ENCODE measurements at regions not wholly inside any gene's neighbourhood (a gene's known extent, or its start where the extent isn't known, plus 50 kb on each side); places are given as distances from the start of the nearest gene placed in this dataset.

GRCh38 chr5:110085826-110086225 lies 396.1 kb downstream of the MAN2A1 start:
- DNase-seq = no peak

- DNase-seq = no peak
Measured at GRCh38 chr5:110086658-110087388, 397.1 kb downstream of the MAN2A1 start.

GRCh38 chr5:110087829-110088228 lies 398.1 kb downstream of the MAN2A1 start:
- no peak for DNase-seq

- DNase-seq = no peak
Measured at GRCh38 chr5:110088676-110089436, 399.1 kb downstream of the MAN2A1 start.

- DNase-seq = no peak
Measured at GRCh38 chr5:110092955-110093785, 403.4 kb downstream of the MAN2A1 start.

- DNase-seq = no peak
Measured at GRCh38 chr5:110094109-110094508, 404.4 kb downstream of the MAN2A1 start.

- DNase-seq = no peak
Measured at GRCh38 chr5:110094548-110094947, 404.8 kb downstream of the MAN2A1 start.

GRCh38 chr5:110096419-110096818 lies 406.7 kb downstream of the MAN2A1 start:
- DNase-seq = no peak

- DNase-seq = no peak
Measured at GRCh38 chr5:110099572-110099971, 409.8 kb downstream of the MAN2A1 start.

GRCh38 chr5:110103081-110103480 lies 413.4 kb downstream of the MAN2A1 start:
- DNase-seq = no peak

GRCh38 chr5:110104060-110104725 lies 414.5 kb downstream of the MAN2A1 start:
- no peak for DNase-seq

- DNase-seq = no peak
Measured at GRCh38 chr5:110104726-110105669, 415.3 kb downstream of the MAN2A1 start.

- DNase-seq = no peak
Measured at GRCh38 chr5:110105692-110106091, 416.0 kb downstream of the MAN2A1 start.

GRCh38 chr5:110106750-110107149 lies 417.0 kb downstream of the MAN2A1 start:
- no peak for DNase-seq

- no peak for DNase-seq
Measured at GRCh38 chr5:110108520-110108919, 418.8 kb downstream of the MAN2A1 start.

- no peak for DNase-seq
Measured at GRCh38 chr5:110109667-110110066, 419.9 kb downstream of the MAN2A1 start.

GRCh38 chr5:110112348-110112747 lies 422.6 kb downstream of the MAN2A1 start:
- no peak for DNase-seq

GRCh38 chr5:110115503-110115902 lies 425.8 kb downstream of the MAN2A1 start:
- no peak for DNase-seq

GRCh38 chr5:110116539-110116938 lies 426.8 kb downstream of the MAN2A1 start:
- DNase-seq = no peak

- no peak for DNase-seq
Measured at GRCh38 chr5:110134963-110135935, 445.5 kb downstream of the MAN2A1 start.
